ENCODE measurements at regions not wholly inside any gene's neighbourhood (a gene's known extent, or its start where the extent isn't known, plus 50 kb on each side); places are given as distances from the start of the nearest gene placed in this dataset.

DNA sequence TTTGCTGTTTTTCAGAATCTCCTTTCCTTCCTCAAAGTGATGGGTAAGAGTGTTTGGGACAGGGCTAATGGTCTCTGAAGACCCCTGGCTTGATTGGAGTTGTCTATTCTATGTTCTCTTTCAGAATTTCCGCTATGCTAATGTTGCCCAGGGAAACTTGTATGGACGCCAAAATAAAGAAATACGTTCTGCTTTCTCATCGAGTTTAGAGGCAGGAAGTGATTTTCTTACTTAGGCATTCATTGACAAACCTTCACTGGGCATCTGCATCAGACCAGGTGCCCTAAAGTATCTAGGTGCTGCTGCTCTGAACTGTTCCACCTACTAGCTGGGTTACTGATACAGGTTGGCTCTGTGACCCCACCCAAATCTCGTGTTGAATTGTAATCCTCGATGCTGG lies 787.9 kb upstream of the EEF2KMT start:
- no peak overlapping the region for H3K4me3 Mint-ChIP-seq
- H3F3A ChIP-seq (replicated peaks; ENCODE audit: low read depth): no peaks in the 10 kb centered on the region
- no peak overlapping the region for H3K27ac Mint-ChIP-seq
- TF ChIP-seq REST (IDR thresholded peaks at IDR 0.05; ENCODE audit: unreplicated experiment) (no peak), NANOG (IDR thresholded peaks at IDR 0.05; ENCODE audit: borderline replicate concordance) (no peak), EZH2phosphoT487 (IDR thresholded peaks at IDR 0.05; ENCODE audit: unreplicated experiment) (no peak), ZNF114 (CRISPR knock-in tag; IDR thresholded peaks at IDR 0.05) (no peak), POLR2AphosphoS5 (IDR thresholded peaks at IDR 0.05; ENCODE audit: low read depth) (no peak), JUNB (IDR thresholded peaks at IDR 0.05; ENCODE audit: unreplicated experiment) (no peak), ZNF462 (CRISPR knock-in tag; IDR thresholded peaks at IDR 0.05) (no peak)
- TF ChIP-seq, protein P1, sequence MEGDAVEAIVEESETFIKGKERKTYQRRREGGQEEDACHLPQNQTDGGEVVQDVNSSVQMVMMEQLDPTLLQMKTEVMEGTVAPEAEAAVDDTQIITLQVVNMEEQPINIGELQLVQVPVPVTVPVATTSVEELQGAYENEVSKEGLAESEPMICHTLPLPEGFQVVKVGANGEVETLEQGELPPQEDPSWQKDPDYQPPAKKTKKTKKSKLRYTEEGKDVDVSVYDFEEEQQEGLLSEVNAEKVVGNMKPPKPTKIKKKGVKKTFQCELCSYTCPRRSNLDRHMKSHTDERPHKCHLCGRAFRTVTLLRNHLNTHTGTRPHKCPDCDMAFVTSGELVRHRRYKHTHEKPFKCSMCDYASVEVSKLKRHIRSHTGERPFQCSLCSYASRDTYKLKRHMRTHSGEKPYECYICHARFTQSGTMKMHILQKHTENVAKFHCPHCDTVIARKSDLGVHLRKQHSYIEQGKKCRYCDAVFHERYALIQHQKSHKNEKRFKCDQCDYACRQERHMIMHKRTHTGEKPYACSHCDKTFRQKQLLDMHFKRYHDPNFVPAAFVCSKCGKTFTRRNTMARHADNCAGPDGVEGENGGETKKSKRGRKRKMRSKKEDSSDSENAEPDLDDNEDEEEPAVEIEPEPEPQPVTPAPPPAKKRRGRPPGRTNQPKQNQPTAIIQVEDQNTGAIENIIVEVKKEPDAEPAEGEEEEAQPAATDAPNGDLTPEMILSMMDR (conservative IDR thresholded peaks at IDR 0.05; ENCODE audit: low read depth in 2 of 2): no peak
- TF ChIP-seq, protein P2, sequence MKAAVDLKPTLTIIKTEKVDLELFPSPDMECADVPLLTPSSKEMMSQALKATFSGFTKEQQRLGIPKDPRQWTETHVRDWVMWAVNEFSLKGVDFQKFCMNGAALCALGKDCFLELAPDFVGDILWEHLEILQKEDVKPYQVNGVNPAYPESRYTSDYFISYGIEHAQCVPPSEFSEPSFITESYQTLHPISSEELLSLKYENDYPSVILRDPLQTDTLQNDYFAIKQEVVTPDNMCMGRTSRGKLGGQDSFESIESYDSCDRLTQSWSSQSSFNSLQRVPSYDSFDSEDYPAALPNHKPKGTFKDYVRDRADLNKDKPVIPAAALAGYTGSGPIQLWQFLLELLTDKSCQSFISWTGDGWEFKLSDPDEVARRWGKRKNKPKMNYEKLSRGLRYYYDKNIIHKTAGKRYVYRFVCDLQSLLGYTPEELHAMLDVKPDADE (IDR thresholded peaks at IDR 0.05): no peak
- H3K4me3 ChIP-seq: no peak overlapping the region
- peaks cover 7% of the 10 kb centered on the region for H3K4me1 Mint-ChIP-seq
- no peaks in the 10 kb centered on the region for H3K27me3 ChIP-seq (ENCODE audit: insufficient read depth)
- peaks cover 6% of the 10 kb centered on the region for H3K27me3 Mint-ChIP-seq (ENCODE audit: insufficient read depth, low read depth, poor library complexity)
- H3K79me2 ChIP-seq (replicated peaks; ENCODE audit: insufficient read depth): no peaks in the 10 kb centered on the region
- no peaks in the 10 kb centered on the region for H3K4me1 ChIP-seq (ENCODE audit: insufficient read depth)
- no peaks in the 10 kb centered on the region for H3K36me3 ChIP-seq (ENCODE audit: insufficient read depth)
- DNase-seq (ENCODE audit: low spot score): no peak
- H4K20me1 ChIP-seq (replicated peaks; ENCODE audit: insufficient read depth): no peaks in the 10 kb centered on the region
- no peaks in the 10 kb centered on the region; the same call in 2 of the 3 replicates for H3K9me3 Mint-ChIP-seq
- no peaks in the 10 kb centered on the region for H3K9me2 ChIP-seq (ENCODE audit: insufficient read depth)
- ATAC-seq: no peak
- no peak overlapping the region for H3K27ac ChIP-seq (ENCODE audit: low read depth)
- no peak overlapping the region for H3K4me2 ChIP-seq
- no peaks in the 10 kb centered on the region for H3K36me3 Mint-ChIP-seq (ENCODE audit: low read depth)
- H2AFZ ChIP-seq: no peak overlapping the region
